ENCODE measurements at regions not wholly inside any gene's neighbourhood (a gene's known extent, or its start where the extent isn't known, plus 50 kb on each side); places are given as distances from the start of the nearest gene placed in this dataset.

DNA sequence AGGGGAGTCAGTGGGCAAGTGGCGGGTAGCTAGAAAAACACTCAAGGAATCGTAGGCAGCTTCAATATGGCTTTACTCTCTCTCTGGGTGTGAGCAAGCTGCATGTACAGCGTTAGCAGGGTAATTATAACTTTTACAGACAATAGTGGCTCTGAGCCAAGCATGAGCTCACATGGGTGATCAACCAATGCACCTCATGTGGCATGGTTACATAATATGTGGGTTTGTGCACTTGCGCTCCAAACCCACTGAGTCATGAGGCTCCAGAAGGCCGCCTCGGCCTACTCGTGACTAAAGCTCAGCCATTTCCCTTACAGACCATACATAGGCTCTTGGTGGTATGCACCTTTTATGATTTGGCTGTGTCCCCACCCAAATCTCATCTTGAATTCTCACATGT is 78.4 kb upstream of the FBXL4 start:
- Histone ChIP-seq H3K27ac (no peak overlapping the region), H3K4me3 (no peak overlapping the region), H3K9me3 (no peaks in the 10 kb centered on the region), H3K27me3 (replicated peaks; ENCODE audit: insufficient read depth) (no peaks in the 10 kb centered on the region), H3K4me1 (ENCODE audit: control insufficient read depth in 1 of 2, low read depth in 2 of 2) (no peaks in the 10 kb centered on the region), H3K36me3 (no peaks in the 10 kb centered on the region)
- TF ChIP-seq, protein P1, sequence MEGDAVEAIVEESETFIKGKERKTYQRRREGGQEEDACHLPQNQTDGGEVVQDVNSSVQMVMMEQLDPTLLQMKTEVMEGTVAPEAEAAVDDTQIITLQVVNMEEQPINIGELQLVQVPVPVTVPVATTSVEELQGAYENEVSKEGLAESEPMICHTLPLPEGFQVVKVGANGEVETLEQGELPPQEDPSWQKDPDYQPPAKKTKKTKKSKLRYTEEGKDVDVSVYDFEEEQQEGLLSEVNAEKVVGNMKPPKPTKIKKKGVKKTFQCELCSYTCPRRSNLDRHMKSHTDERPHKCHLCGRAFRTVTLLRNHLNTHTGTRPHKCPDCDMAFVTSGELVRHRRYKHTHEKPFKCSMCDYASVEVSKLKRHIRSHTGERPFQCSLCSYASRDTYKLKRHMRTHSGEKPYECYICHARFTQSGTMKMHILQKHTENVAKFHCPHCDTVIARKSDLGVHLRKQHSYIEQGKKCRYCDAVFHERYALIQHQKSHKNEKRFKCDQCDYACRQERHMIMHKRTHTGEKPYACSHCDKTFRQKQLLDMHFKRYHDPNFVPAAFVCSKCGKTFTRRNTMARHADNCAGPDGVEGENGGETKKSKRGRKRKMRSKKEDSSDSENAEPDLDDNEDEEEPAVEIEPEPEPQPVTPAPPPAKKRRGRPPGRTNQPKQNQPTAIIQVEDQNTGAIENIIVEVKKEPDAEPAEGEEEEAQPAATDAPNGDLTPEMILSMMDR (IDR thresholded peaks at IDR 0.05), result no peak
- DNase-seq (ENCODE audit: low spot score), result no peak
- ATAC-seq (ENCODE audit: insufficient number of reproducible peaks, low FRiP score, low read depth), result no peak

DNA sequence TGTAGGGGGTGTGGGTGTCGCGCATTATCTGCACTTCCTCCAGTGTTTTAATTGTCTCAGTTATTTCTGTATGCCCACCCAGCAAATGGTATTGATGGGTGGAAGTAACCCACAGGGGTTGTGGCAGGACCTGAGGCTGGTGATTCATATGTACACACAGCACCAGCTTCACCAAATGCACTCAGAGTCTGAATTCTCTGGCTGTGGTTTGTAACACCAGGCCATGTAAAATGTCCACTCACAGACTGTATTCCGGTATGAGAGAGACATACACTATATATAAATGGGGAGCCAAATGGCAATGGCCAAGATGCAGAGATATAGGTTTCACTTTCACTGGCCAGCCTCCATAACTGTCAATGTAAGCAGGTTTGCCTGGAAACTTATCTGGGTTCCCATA is 76.3 kb upstream of the FBXL4 start:
- Histone ChIP-seq H3K27me3 (replicated peaks; ENCODE audit: insufficient read depth) (no peaks in the 10 kb centered on the region), H3K36me3 (no peaks in the 10 kb centered on the region), H3K27ac (no peak overlapping the region), H3K9me3 (no peaks in the 10 kb centered on the region), H3K4me3 (no peak overlapping the region), H3K4me1 (ENCODE audit: control insufficient read depth in 1 of 2, low read depth in 2 of 2) (no peaks in the 10 kb centered on the region)
- ATAC-seq (ENCODE audit: insufficient number of reproducible peaks, low FRiP score, low read depth) (no peak), DNase-seq (ENCODE audit: low spot score) (no peak)
- TF ChIP-seq, protein P1 (IDR thresholded peaks at IDR 0.05), result no peak

DNA sequence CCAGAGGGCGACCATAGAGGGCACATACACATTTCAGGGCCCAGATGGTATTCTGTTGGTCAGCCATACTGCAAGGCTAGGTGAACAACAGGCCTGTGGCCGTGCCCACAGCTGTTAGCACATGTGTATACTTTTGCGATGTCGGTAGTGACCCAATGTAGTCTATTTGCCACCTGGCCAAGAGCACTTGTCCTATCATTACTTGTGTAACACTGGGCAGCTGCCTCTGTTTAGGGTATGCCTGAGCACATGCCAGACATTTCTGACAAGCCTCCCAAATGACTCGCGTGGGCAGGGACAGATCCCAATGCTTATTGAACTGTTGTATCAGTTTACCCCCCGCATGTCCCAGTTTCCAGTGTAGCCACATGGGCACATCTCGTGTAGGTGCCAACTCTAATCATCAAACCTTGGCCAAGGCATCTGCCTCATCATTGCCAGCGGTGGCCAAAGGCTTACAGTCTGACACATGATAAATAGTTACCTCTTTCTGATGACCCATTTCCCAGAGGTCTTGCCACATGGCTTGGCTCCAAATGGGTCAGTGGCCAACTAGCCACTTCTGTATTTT is 74.4 kb upstream of the FBXL4 start:
- ATAC-seq (ENCODE audit: insufficient number of reproducible peaks, low FRiP score, low read depth) (no peak), DNase-seq (ENCODE audit: low spot score) (no peak)
- no peaks in the 10 kb centered on the region for H3K9me3 ChIP-seq

DNA sequence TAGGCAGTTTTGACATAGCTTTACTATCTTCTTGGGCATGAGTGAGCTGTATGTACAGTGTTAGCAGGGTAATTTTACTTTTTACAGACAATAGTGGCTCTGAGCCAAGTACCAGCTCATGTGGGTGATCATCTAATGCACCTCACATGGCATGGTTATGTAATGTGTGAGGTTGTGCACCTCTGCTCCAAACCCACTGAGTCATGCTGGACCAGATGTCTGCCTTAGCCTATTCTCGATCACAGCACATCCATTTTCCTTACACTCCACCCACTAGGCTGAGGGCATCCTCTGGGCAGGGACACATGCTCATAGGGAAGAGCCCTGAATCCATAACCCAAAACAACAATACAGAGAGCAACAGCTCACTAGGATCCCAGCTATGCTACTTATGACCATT is 71.6 kb upstream of the FBXL4 start:
- ATAC-seq (ENCODE audit: insufficient number of reproducible peaks, low FRiP score, low read depth), result no peak

More for the DNA sequence above, 74.4 kb upstream of the FBXL4 start:
- Histone ChIP-seq H3K4me3 (no peak overlapping the region), H3K36me3 (no peaks in the 10 kb centered on the region), H3K4me1 (ENCODE audit: control insufficient read depth in 1 of 2, low read depth in 2 of 2) (no peaks in the 10 kb centered on the region), H3K27ac (no peak overlapping the region), H3K27me3 (replicated peaks; ENCODE audit: insufficient read depth) (no peaks in the 10 kb centered on the region)
- TF ChIP-seq, protein P1 (IDR thresholded peaks at IDR 0.05), result no peak

DNA sequence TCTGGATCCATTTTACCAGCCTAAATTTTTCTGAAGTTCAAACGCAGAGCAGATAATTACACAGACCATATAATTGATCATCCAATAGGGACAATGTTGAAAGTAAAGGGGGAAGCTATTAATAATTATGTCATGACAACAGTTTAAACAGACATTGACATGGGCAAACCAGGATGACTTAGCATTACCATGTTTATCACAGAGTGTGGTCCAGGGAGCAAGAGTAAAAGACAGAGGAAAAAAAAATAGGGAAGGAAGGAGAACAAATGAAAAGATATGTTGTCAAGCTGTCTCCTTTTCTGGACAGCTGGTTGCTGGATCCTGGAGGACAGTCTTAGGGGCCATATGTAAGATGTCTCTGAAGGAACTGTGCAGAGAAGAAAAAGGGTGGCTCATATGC is 69.4 kb upstream of the FBXL4 start:
- no peak overlapping the region for H3K27ac ChIP-seq
- TF ChIP-seq, protein P1 (IDR thresholded peaks at IDR 0.05), result no peak
- H3K36me3 ChIP-seq, result no peaks in the 10 kb centered on the region
- ATAC-seq (ENCODE audit: insufficient number of reproducible peaks, low FRiP score, low read depth) (no peak), DNase-seq (ENCODE audit: low spot score) (no peak)
- no peak overlapping the region for H3K4me3 ChIP-seq
- H3K4me1 ChIP-seq (ENCODE audit: control insufficient read depth in 1 of 2, low read depth in 2 of 2), result no peaks in the 10 kb centered on the region
- H3K9me3 ChIP-seq, result no peaks in the 10 kb centered on the region
- no peaks in the 10 kb centered on the region for H3K27me3 ChIP-seq (replicated peaks; ENCODE audit: insufficient read depth)

More for the DNA sequence above, 71.6 kb upstream of the FBXL4 start:
- no peaks in the 10 kb centered on the region for H3K9me3 ChIP-seq
- H3K4me1 ChIP-seq (ENCODE audit: control insufficient read depth in 1 of 2, low read depth in 2 of 2), result no peaks in the 10 kb centered on the region
- H3K27me3 ChIP-seq (replicated peaks; ENCODE audit: insufficient read depth), result no peaks in the 10 kb centered on the region
- H3K4me3 ChIP-seq, result no peak overlapping the region
- no peak for DNase-seq (ENCODE audit: low spot score)
- TF ChIP-seq, protein P1 (IDR thresholded peaks at IDR 0.05), result no peak
- no peak overlapping the region for H3K27ac ChIP-seq
- H3K36me3 ChIP-seq, result no peaks in the 10 kb centered on the region

Measured in thoracic aorta (tissue), 2 donors.